Endothelial cell of umbilical vein (primary cell): ENCODE measurements at regions not wholly inside any gene's neighbourhood (a gene's known extent, or its start where the extent isn't known, plus 50 kb on each side); places are given as distances from the start of the nearest gene placed in this dataset.
"Not testable (repeated sequence)": the region's sequence is repeated elsewhere in the genome, so short reads cannot be mapped to it uniquely, and the experiment has no call there.

ENCODE experiments used
- BruUV-seq: library from RNA; stranded (reverse); fragments of 400-500 nt; replicated peaks from 2 replicates; lab custom pipeline; 2021; lab: Mats Ljungman, UMichigan
- CTCF ChIA-PET: fragments of 300-600, 350-600 bp; sonication (Branson Sonifier 250); formaldehyde crosslinking; loops from one replicate; lab custom pipeline; 2021; ENCODE audit warnings: antibody characterized with exemption, inconsistent platforms; lab: Charles Lee
- POLR2A ChIA-PET: fragments of 300-600, 350-600 bp; sonication (Branson Sonifier 250); formaldehyde crosslinking; loops from one replicate; lab custom pipeline; 2021; ENCODE audit warnings: antibody characterized with exemption, inconsistent platforms; lab: Charles Lee
- DNase-seq: peaks from one replicate; pipeline ENCODE4 v3.0.0-alpha.2; 2011; ENCODE audit warnings: low read depth, low spot score
- FAIRE-seq: peaks from 2 replicates; lab custom pipeline; 2011; peaks lifted over from hg19 to GRCh38; lab: Jason Lieb, UNC
- H2AFZ ChIP-seq: 2 replicates; pipeline ENCODE4 v1.6.0; 2012; ENCODE audit warnings: low read depth, low read length, control low read depth, inconsistent platforms
- H3K27ac ChIP-seq: 2 replicates; pipeline ENCODE4 v1.5.1; 2011; ENCODE audit warnings: low read depth, mild to moderate bottlenecking, control low read depth, low read length, moderate library complexity; ENCODE audit not compliant: insufficient read depth
- H3K27me3 ChIP-seq, 2 experiments: 2 replicates each; pipeline versions ENCODE4 v1.6.0 to v1.6.1; 2011; ENCODE audit warnings: low read length in 2 of 2, mixed read lengths in 1 of 2; ENCODE audit not compliant: control insufficient read depth in 2 of 2, insufficient read depth in 2 of 2
- H3K36me3 ChIP-seq, 2 experiments: 2 replicates in 1 of 2; 3 replicates in 1 of 2; pipeline ENCODE4 v1.5.1; 2011; ENCODE audit warnings: low read length in 2 of 2, mild to moderate bottlenecking in 1 of 2, moderate library complexity in 1 of 2; ENCODE audit not compliant: control insufficient read depth in 2 of 2, insufficient read depth in 2 of 2; ENCODE audit errors: extremely low read depth in 1 of 2
- H3K4me1 ChIP-seq: 3 replicates; pipeline ENCODE4 v1.5.1; 2011; ENCODE audit warnings: mild to moderate bottlenecking, low read length; ENCODE audit not compliant: control insufficient read depth, insufficient read depth; ENCODE audit errors: extremely low read depth
- H3K4me2 ChIP-seq: 2 replicates; pipeline ENCODE4 v1.6.1; 2011; ENCODE audit warnings: low read length, control low read depth, mixed read lengths; ENCODE audit not compliant: insufficient read depth
- H3K4me3 ChIP-seq, 3 experiments: fragments of 200-600 bp in 1 of 3; sonication (generic), shearing (Covaris generic) in 1 of 3; replicated peaks in 1 of 3; 2 replicates each; pipeline ENCODE4 v1.5.1; 2011 to 2016; ENCODE audit warnings: control low read depth in 3 of 3, low read length in 3 of 3, mild to moderate bottlenecking in 2 of 3, inconsistent platforms in 1 of 3, low read depth in 1 of 3, moderate library complexity in 1 of 3; ENCODE audit not compliant: insufficient read depth in 1 of 3
- H3K79me2 ChIP-seq: 2 replicates; pipeline ENCODE4 v1.6.0; 2012; ENCODE audit warnings: low read length, inconsistent platforms; ENCODE audit not compliant: control insufficient read depth, insufficient read depth
- H3K9ac ChIP-seq: replicated peaks from 2 replicates; pipeline ENCODE3; 2011; ENCODE audit warnings: low read length, control low read depth; ENCODE audit not compliant: insufficient read depth; ENCODE audit errors: extremely low read depth
- H3K9me1 ChIP-seq: replicated peaks from 3 replicates; pipeline ENCODE4 v1.6.0; 2011; ENCODE audit warnings: mild to moderate bottlenecking, low read length; ENCODE audit not compliant: control insufficient read depth, insufficient read depth; ENCODE audit errors: extremely low read depth
- H3K9me3 ChIP-seq: replicated peaks from 2 replicates; pipeline ENCODE4 v1.5.1; 2012; ENCODE audit warnings: low read length, inconsistent platforms; ENCODE audit not compliant: control insufficient read depth, insufficient read depth
- H4K20me1 ChIP-seq: replicated peaks from 2 replicates; pipeline ENCODE3; 2011; ENCODE audit warnings: mild to moderate bottlenecking, low read length; ENCODE audit not compliant: control insufficient read depth, insufficient read depth; ENCODE audit errors: extremely low read depth
- EZH2 ChIP-seq: IDR thresholded peaks from 2 replicates; pipeline ENCODE4 v1.6.1; 2012; ENCODE audit warnings: borderline replicate concordance, low read depth, mild to moderate bottlenecking, moderate library complexity, low read length, inconsistent platforms; ENCODE audit not compliant: severe bottlenecking
- FOS ChIP-seq: IDR thresholded peaks from 2 replicates; pipeline ENCODE4 v1.6.1; 2011; ENCODE audit warnings: mild to moderate bottlenecking, low read length, moderate library complexity, borderline replicate concordance; ENCODE audit not compliant: insufficient read depth
- GATA2 ChIP-seq: IDR thresholded peaks from 2 replicates; pipeline ENCODE4 v1.7.0; 2011; ENCODE audit warnings: low read depth, mild to moderate bottlenecking, moderate library complexity, mixed read lengths, low read length; ENCODE audit not compliant: insufficient read length, insufficient read depth
- JUN ChIP-seq: IDR thresholded peaks from 2 replicates; pipeline ENCODE4 v1.6.1; 2011; ENCODE audit warnings: borderline replicate concordance, low read depth; ENCODE audit not compliant: insufficient read length, insufficient read depth
- MYC ChIP-seq: IDR thresholded peaks from one replicate; pipeline ENCODE4 v1.6.1; 2011; ENCODE audit warnings: mild to moderate bottlenecking, low read depth, low read length
- POLR2A ChIP-seq: IDR thresholded peaks from 2 replicates; pipeline ENCODE4 v1.6.1; 2012; ENCODE audit warnings: low read depth, mild to moderate bottlenecking, control low read depth, low read length
- dilution Hi-C: fragments of 300-500 bp; cut with MboI; formaldehyde crosslinking; loops from one replicate; pipeline ENCODE4 v1.15.0; 2019; ENCODE audit warnings: low sequenced_read_pairs; ENCODE audit not compliant: extremely low pct_ligation_motif_present
- intact Hi-C: fragments of 100-400 bp; cut with micrococcal nuclease; formaldehyde crosslinking; loops from one replicate; pipeline ENCODE4 v1.10.0; 2022
- TF ChIP-seq, protein P1 (sequence below): IDR thresholded peaks from 2 replicates; pipeline ENCODE4 v1.6.1; 2011; ENCODE audit not compliant: insufficient read depth, insufficient read length
- TF ChIP-seq, protein P2 (sequence below), 2 donors: IDR thresholded peaks; 1 replicate in 1 of 2; 2 replicates in 1 of 2; pipeline ENCODE4 v1.5.1; 2011; ENCODE audit warnings: low read length in 2 of 2, mild to moderate bottlenecking in 2 of 2, moderate library complexity in 2 of 2, control low read depth in 1 of 2, inconsistent platforms in 1 of 2, low read depth in 1 of 2; ENCODE audit not compliant: insufficient read depth in 1 of 2; ENCODE audit errors: extremely low read depth in 1 of 2

DNA sequence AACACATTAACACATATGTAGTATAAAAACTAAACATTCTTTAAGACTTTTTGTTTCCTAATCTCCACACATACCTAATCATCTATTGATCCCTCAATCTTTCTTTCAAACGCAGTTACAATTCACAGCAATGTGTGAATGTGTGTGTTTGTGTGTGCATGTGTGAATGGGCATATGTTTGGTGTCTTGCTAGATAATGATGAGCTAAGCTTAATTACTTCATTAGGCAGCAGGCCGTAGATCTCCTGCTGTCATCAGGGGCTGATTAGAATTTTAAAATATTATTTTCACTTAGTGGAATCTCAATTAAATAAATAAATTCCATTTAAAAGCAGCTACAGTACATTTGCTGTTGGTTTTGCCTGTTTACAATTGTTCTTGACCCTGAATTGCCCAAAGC lies 187.8 kb upstream of the LHX8 start:
- no TSS peak for BruUV-seq
- no peak overlapping the region for H2AFZ ChIP-seq
- no peaks in the 10 kb centered on the region for H3K9me3 ChIP-seq
- DNase-seq (no peak), FAIRE-seq (no peak)
- H3K36me3 ChIP-seq: no peaks in the 10 kb centered on the region
- no peaks in the 10 kb centered on the region for H3K9me1 ChIP-seq
- TF ChIP-seq POLR2A (no peak), FOS (no peak), GATA2 (no peak), EZH2 (no peak), MYC (no peak), JUN (no peak)
- TF ChIP-seq, protein P1, sequence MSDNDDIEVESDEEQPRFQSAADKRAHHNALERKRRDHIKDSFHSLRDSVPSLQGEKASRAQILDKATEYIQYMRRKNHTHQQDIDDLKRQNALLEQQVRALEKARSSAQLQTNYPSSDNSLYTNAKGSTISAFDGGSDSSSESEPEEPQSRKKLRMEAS: no peak
- TF ChIP-seq, protein P2, sequence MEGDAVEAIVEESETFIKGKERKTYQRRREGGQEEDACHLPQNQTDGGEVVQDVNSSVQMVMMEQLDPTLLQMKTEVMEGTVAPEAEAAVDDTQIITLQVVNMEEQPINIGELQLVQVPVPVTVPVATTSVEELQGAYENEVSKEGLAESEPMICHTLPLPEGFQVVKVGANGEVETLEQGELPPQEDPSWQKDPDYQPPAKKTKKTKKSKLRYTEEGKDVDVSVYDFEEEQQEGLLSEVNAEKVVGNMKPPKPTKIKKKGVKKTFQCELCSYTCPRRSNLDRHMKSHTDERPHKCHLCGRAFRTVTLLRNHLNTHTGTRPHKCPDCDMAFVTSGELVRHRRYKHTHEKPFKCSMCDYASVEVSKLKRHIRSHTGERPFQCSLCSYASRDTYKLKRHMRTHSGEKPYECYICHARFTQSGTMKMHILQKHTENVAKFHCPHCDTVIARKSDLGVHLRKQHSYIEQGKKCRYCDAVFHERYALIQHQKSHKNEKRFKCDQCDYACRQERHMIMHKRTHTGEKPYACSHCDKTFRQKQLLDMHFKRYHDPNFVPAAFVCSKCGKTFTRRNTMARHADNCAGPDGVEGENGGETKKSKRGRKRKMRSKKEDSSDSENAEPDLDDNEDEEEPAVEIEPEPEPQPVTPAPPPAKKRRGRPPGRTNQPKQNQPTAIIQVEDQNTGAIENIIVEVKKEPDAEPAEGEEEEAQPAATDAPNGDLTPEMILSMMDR (IDR thresholded peaks at IDR 0.05; ENCODE audit: extremely low read depth in 1 of 2, insufficient read depth in 1 of 2, low read depth in 1 of 2, low read length in 2 of 2): no peak
- H3K27me3 ChIP-seq: no peaks in the 10 kb centered on the region
- H3K4me2 ChIP-seq: no peak overlapping the region
- dilution Hi-C loops: no loop called here
- no peaks in the 10 kb centered on the region for H3K4me1 ChIP-seq
- ChIA-PET CTCF (no interaction called here), POLR2A (no interaction called here)
- no peak overlapping the region for H3K9ac ChIP-seq
- H3K79me2 ChIP-seq: no peaks in the 10 kb centered on the region
- intact Hi-C loops: no loop called here
- H3K27ac ChIP-seq: no peak overlapping the region
- no peak overlapping the region for H3K4me3 ChIP-seq
- H4K20me1 ChIP-seq: no peaks in the 10 kb centered on the region

- not testable (repeated sequence) for H3K9ac ChIP-seq
Observed at GRCh38 chr1:74949348-74949747, 184.8 kb upstream of the LHX8 start.

DNA sequence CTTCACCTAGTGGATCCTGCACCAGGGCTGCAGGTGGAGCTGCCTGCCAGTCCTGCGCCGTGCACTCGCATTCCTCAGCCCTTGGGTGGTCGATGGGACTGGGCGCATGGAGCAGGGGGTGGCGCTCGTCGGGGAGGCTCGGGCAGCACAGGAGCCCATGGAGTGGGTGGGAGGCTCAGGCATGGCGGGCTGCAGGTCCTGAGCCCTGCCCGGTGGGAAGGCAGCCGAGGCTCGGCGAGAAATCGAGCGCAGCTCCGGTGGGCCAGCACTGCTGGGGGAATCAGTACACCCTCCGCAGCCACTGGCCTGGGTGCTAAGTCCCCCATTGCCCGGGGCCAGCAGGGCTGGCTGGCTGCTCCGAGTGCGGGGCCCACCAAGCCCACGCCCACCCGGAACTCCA lies 182.2 kb upstream of the LHX8 start:
- H3K79me2 ChIP-seq, CTCF ChIA-PET, H3K4me3 ChIP-seq, intact Hi-C loops, H4K20me1 ChIP-seq, H3K9me1 ChIP-seq, dilution Hi-C loops, H3K36me3 ChIP-seq, H3K4me1 ChIP-seq, BruUV-seq, DNase-seq, FAIRE-seq, H3K27ac ChIP-seq, H3K9ac ChIP-seq, H3K27me3 ChIP-seq, H3K4me2 ChIP-seq, H2AFZ ChIP-seq, H3K9me3 ChIP-seq, POLR2A ChIA-PET: not testable (repeated sequence)

More at GRCh38 chr1:74949348-74949747, 184.8 kb upstream of the LHX8 start:
- H3K27me3 ChIP-seq, H3K4me3 ChIP-seq, H4K20me1 ChIP-seq, H3K36me3 ChIP-seq, H3K79me2 ChIP-seq, H3K4me2 ChIP-seq, dilution Hi-C loops, BruUV-seq, FAIRE-seq, DNase-seq, POLR2A ChIA-PET, H3K4me1 ChIP-seq, H2AFZ ChIP-seq, CTCF ChIA-PET, H3K9me3 ChIP-seq, intact Hi-C loops, H3K27ac ChIP-seq, H3K9me1 ChIP-seq: not testable (repeated sequence)
